ENCODE measurements at regions not wholly inside any gene's neighbourhood (a gene's known extent, or its start where the extent isn't known, plus 50 kb on each side); places are given as distances from the start of the nearest gene placed in this dataset.

- Histone ChIP-seq H3K27me3 (ENCODE audit: control insufficient read depth, insufficient read depth, low read length) (no peaks in the 10 kb centered on the region), H3K36me3 (ENCODE audit: control insufficient read depth, insufficient read depth, low read length) (no peaks in the 10 kb centered on the region), H3K4me3 (ENCODE audit: low read depth, low read length) (no peak overlapping the region)
- FAIRE-seq (no peak), DNase-seq (ENCODE audit: low read depth) (no peak)
- TF ChIP-seq CTCF (IDR thresholded peaks at IDR 0.05; ENCODE audit: insufficient read depth, low read length, severe bottlenecking) = no peak
Measured at GRCh38 chr7:10346032-10346431, 627.6 kb upstream of the PHF14 start.

GRCh38 chr7:10355816-10356215 is 617.9 kb upstream of the PHF14 start:
- Histone ChIP-seq H3K4me3 (ENCODE audit: low read depth, low read length) (no peak overlapping the region), H3K27me3 (ENCODE audit: control insufficient read depth, insufficient read depth, low read length) (no peaks in the 10 kb centered on the region), H3K36me3 (ENCODE audit: control insufficient read depth, insufficient read depth, low read length) (no peaks in the 10 kb centered on the region)
- no peak for FAIRE-seq
- TF ChIP-seq CTCF (IDR thresholded peaks at IDR 0.05; ENCODE audit: insufficient read depth, low read length, severe bottlenecking) = no peak
- DNase-seq (ENCODE audit: low read depth) = no peak

- FAIRE-seq (no peak), DNase-seq (ENCODE audit: low read depth) (no peak)
- Histone ChIP-seq H3K4me3 (ENCODE audit: low read depth, low read length) (no peak overlapping the region), H3K27me3 (ENCODE audit: control insufficient read depth, insufficient read depth, low read length) (no peaks in the 10 kb centered on the region), H3K36me3 (ENCODE audit: control insufficient read depth, insufficient read depth, low read length) (no peaks in the 10 kb centered on the region)
- no peak for TF ChIP-seq CTCF (IDR thresholded peaks at IDR 0.05; ENCODE audit: insufficient read depth, low read length, severe bottlenecking)
Measured at GRCh38 chr7:10360050-10360449, 613.6 kb upstream of the PHF14 start.

GRCh38 chr7:10401793-10402192 is 571.9 kb upstream of the PHF14 start:
- DNase-seq (ENCODE audit: low read depth) = no peak

GRCh38 chr7:10412422-10413019 is 561.2 kb upstream of the PHF14 start:
- Histone ChIP-seq H3K4me3 (ENCODE audit: low read depth, low read length) (no peak overlapping the region), H3K36me3 (ENCODE audit: control insufficient read depth, insufficient read depth, low read length) (no peaks in the 10 kb centered on the region), H3K27me3 (ENCODE audit: control insufficient read depth, insufficient read depth, low read length) (no peaks in the 10 kb centered on the region)
- no peak for FAIRE-seq
- TF ChIP-seq CTCF (IDR thresholded peaks at IDR 0.05; ENCODE audit: insufficient read depth, low read length, severe bottlenecking) = peak; percentile 40
- peak; percentile 38 for DNase-seq (ENCODE audit: low read depth)

More at GRCh38 chr7:10401793-10402192, 571.9 kb upstream of the PHF14 start:
- Histone ChIP-seq H3K36me3 (ENCODE audit: control insufficient read depth, insufficient read depth, low read length) (no peaks in the 10 kb centered on the region), H3K27me3 (ENCODE audit: control insufficient read depth, insufficient read depth, low read length) (no peaks in the 10 kb centered on the region), H3K4me3 (ENCODE audit: low read depth, low read length) (no peak overlapping the region)
- no peak for FAIRE-seq
- TF ChIP-seq CTCF (IDR thresholded peaks at IDR 0.05; ENCODE audit: insufficient read depth, low read length, severe bottlenecking) = no peak

GRCh38 chr7:10418985-10419384 is 554.7 kb upstream of the PHF14 start:
- no peak overlapping the region for H3K4me3 ChIP-seq (ENCODE audit: low read depth, low read length)
- no peaks in the 10 kb centered on the region for H3K27me3 ChIP-seq (ENCODE audit: control insufficient read depth, insufficient read depth, low read length)
- TF ChIP-seq CTCF (IDR thresholded peaks at IDR 0.05; ENCODE audit: insufficient read depth, low read length, severe bottlenecking) = no peak
- DNase-seq (ENCODE audit: low read depth) (no peak), FAIRE-seq (no peak)
- no peaks in the 10 kb centered on the region for H3K36me3 ChIP-seq (ENCODE audit: control insufficient read depth, insufficient read depth, low read length)
